ENCODE measurements at regions not wholly inside any gene's neighbourhood (a gene's known extent, or its start where the extent isn't known, plus 50 kb on each side); places are given as distances from the start of the nearest gene placed in this dataset.
A peak's percentile ranks its signal among the peaks of the same experiment; 100 is the strongest.
"Not testable (repeated sequence)": the region's sequence is repeated elsewhere in the genome, so short reads cannot be mapped to it uniquely, and the experiment has no call there.

GRCh38 chr6:63510849-63511248, 61.4 kb upstream of the LOC128125822 start:
- ChIA-PET CTCF (interaction anchor here (1.2 kb wide), 2 partner anchors 9 to 11 kb away, joined by 3 to 6 read pairs; no protein-coding TSS in a partner anchor), POLR2A (no interaction called here)
- H3K4me3 Mint-ChIP-seq (ENCODE audit: unreplicated experiment), result no peak overlapping the region
- intact Hi-C loops (cut with micrococcal nuclease), result no loop called here
- DNase-seq (ENCODE audit: unreplicated experiment), result no peak
- H3K4me1 Mint-ChIP-seq (ENCODE audit: insufficient read depth, unreplicated experiment), result peaks cover 14% of the 10 kb centered on the region
- no peak overlapping the region for H3K27ac Mint-ChIP-seq (ENCODE audit: low read depth, unreplicated experiment)
- no TSS peak for BruUV-seq (replicated peaks)
- H3K36me3 Mint-ChIP-seq (ENCODE audit: insufficient read depth, unreplicated experiment), result no peaks in the 10 kb centered on the region
- no peaks in the 10 kb centered on the region for H3K27me3 Mint-ChIP-seq (ENCODE audit: insufficient read depth, unreplicated experiment)
- no peaks in the 10 kb centered on the region for H3K9me3 Mint-ChIP-seq (ENCODE audit: unreplicated experiment)
- TF ChIP-seq CTCF (IDR thresholded peaks at IDR 0.05; ENCODE audit: unreplicated experiment), result no peak

GRCh38 chr6:63514488-63515173, 57.6 kb upstream of the LOC128125822 start:
- no peaks in the 10 kb centered on the region for H3K9me3 Mint-ChIP-seq (ENCODE audit: unreplicated experiment)
- ChIA-PET POLR2A (interaction anchor here (3.2 kb wide), 1 partner anchor 12 kb away, joined by 15 read pairs; no protein-coding TSS in a partner anchor), CTCF (interaction anchor here (1.5 kb wide), 1 partner anchor 59 kb away, joined by 4 read pairs; no protein-coding TSS in a partner anchor)
- H3K36me3 Mint-ChIP-seq (ENCODE audit: insufficient read depth, unreplicated experiment), result no peaks in the 10 kb centered on the region
- H3K27ac Mint-ChIP-seq (ENCODE audit: low read depth, unreplicated experiment), result no peak overlapping the region
- no peak for DNase-seq (ENCODE audit: unreplicated experiment)
- BruUV-seq (replicated peaks), result no TSS peak
- peaks cover 19% of the 10 kb centered on the region for H3K4me1 Mint-ChIP-seq (ENCODE audit: insufficient read depth, unreplicated experiment)
- no peak overlapping the region for H3K4me3 Mint-ChIP-seq (ENCODE audit: unreplicated experiment)
- no peaks in the 10 kb centered on the region for H3K27me3 Mint-ChIP-seq (ENCODE audit: insufficient read depth, unreplicated experiment)
- TF ChIP-seq CTCF (IDR thresholded peaks at IDR 0.05; ENCODE audit: unreplicated experiment), result no peak
- intact Hi-C loops (cut with micrococcal nuclease), result no loop called here

- BruUV-seq (replicated peaks); H3K27me3 Mint-ChIP-seq (ENCODE audit: insufficient read depth, unreplicated experiment); DNase-seq (ENCODE audit: unreplicated experiment); intact Hi-C loops (cut with micrococcal nuclease); H3K36me3 Mint-ChIP-seq (ENCODE audit: insufficient read depth, unreplicated experiment); H3K9me3 Mint-ChIP-seq (ENCODE audit: unreplicated experiment); H3K4me3 Mint-ChIP-seq (ENCODE audit: unreplicated experiment): not testable (repeated sequence)
- ChIA-PET POLR2A (interaction anchor here (3.2 kb wide), 1 partner anchor 12 kb away, joined by 15 read pairs; no protein-coding TSS in a partner anchor), CTCF (interaction anchor here (1.5 kb wide), 1 partner anchor 59 kb away, joined by 4 read pairs; no protein-coding TSS in a partner anchor)
- Mint-ChIP-seq H3K27ac (ENCODE audit: low read depth, unreplicated experiment) (peak overlapping the region; percentile 55), H3K4me1 (ENCODE audit: insufficient read depth, unreplicated experiment) (peaks cover 22% of the 10 kb centered on the region)
Observed at GRCh38 chr6:63515227-63515626, 57.1 kb upstream of the LOC128125822 start.

- H3K4me1 Mint-ChIP-seq (ENCODE audit: insufficient read depth, unreplicated experiment), result peaks cover 17% of the 10 kb centered on the region
- no peak overlapping the region for H3K4me3 Mint-ChIP-seq (ENCODE audit: unreplicated experiment)
- ChIA-PET POLR2A (interaction anchor here (0.6 to 3.2 kb wide), 7 partner anchors 8 to 110 kb away, joined by 3 to 15 read pairs (median 4); no protein-coding TSS in a partner anchor), CTCF (interaction anchor here (0.6 to 1.5 kb wide), 5 partner anchors 9 to 405 kb away, joined by 3 to 4 read pairs (median 3); no protein-coding TSS in a partner anchor)
- no peak overlapping the region for H3K27ac Mint-ChIP-seq (ENCODE audit: low read depth, unreplicated experiment)
- H3K9me3 Mint-ChIP-seq (ENCODE audit: unreplicated experiment), result no peaks in the 10 kb centered on the region
- peak; percentile 82 for DNase-seq (ENCODE audit: unreplicated experiment)
- intact Hi-C loops (cut with micrococcal nuclease), result no loop called here
- H3K27me3 Mint-ChIP-seq (ENCODE audit: insufficient read depth, unreplicated experiment), result no peaks in the 10 kb centered on the region
- no peak for TF ChIP-seq CTCF (IDR thresholded peaks at IDR 0.05; ENCODE audit: unreplicated experiment)
- no peaks in the 10 kb centered on the region for H3K36me3 Mint-ChIP-seq (ENCODE audit: insufficient read depth, unreplicated experiment)
- BruUV-seq (replicated peaks), result no TSS peak
Observed at GRCh38 chr6:63516186-63516944, 55.9 kb upstream of the LOC128125822 start.
